Right forelimb (tissue), 1 donor: ENCODE measurements at regions not wholly inside any gene's neighbourhood (a gene's known extent, or its start where the extent isn't known, plus 50 kb on each side); places are given as distances from the start of the nearest gene placed in this dataset.

Source experiments
- DNase-seq: peaks from one replicate; pipeline ENCODE4 v3.0.0-alpha.2; 2018

GRCh38 chr13:111394211-111394922 is 73.9 kb downstream of the TEX29 start:
- DNase-seq: no peak

GRCh38 chr13:111395511-111396393 is 75.3 kb downstream of the TEX29 start:
- no peak for DNase-seq

GRCh38 chr13:111396457-111396856 is 76.0 kb downstream of the TEX29 start:
- DNase-seq: no peak

GRCh38 chr13:111397202-111397880 is 76.9 kb downstream of the TEX29 start:
- no peak for DNase-seq

GRCh38 chr13:111398196-111398595 is 77.8 kb downstream of the TEX29 start:
- no peak for DNase-seq

GRCh38 chr13:111398715-111399299 is 78.4 kb downstream of the TEX29 start:
- DNase-seq: no peak

- DNase-seq: no peak
These were observed 78.9 kb downstream of the TEX29 start for GRCh38 chr13:111399334-111399733.

GRCh38 chr13:111399776-111400538 is 79.5 kb downstream of the TEX29 start:
- DNase-seq: no peak

GRCh38 chr13:111401151-111401550 is 80.7 kb downstream of the TEX29 start:
- no peak for DNase-seq

GRCh38 chr13:111401755-111402154 is 81.3 kb downstream of the TEX29 start:
- DNase-seq: no peak

- no peak for DNase-seq
These were observed 82.0 kb downstream of the TEX29 start for GRCh38 chr13:111402441-111402840.

- DNase-seq: no peak
These were observed 82.8 kb downstream of the TEX29 start for GRCh38 chr13:111403266-111403665.

- DNase-seq: no peak
These were observed 84.3 kb downstream of the TEX29 start for GRCh38 chr13:111404746-111405145.

- no peak for DNase-seq
These were observed 86.2 kb downstream of the TEX29 start for GRCh38 chr13:111406636-111407035.

GRCh38 chr13:111407381-111408131 is 87.1 kb downstream of the TEX29 start:
- DNase-seq: no peak

GRCh38 chr13:111409413-111409812 is 89.0 kb downstream of the TEX29 start:
- DNase-seq: no peak

GRCh38 chr13:111410232-111411021 is 90.0 kb downstream of the TEX29 start:
- no peak for DNase-seq

GRCh38 chr13:111411151-111411858 is 90.9 kb downstream of the TEX29 start:
- no peak for DNase-seq

- DNase-seq: no peak
These were observed 91.6 kb downstream of the TEX29 start for GRCh38 chr13:111411919-111412650.
